HCT116 (cell line): ENCODE measurements at regions not wholly inside any gene's neighbourhood (a gene's known extent, or its start where the extent isn't known, plus 50 kb on each side); places are given as distances from the start of the nearest gene placed in this dataset.

ENCODE experiments used
- ATAC-seq: fragments of 200-7000 bp; cut with Tn5 transposase; 2 replicates; pipeline ENCODE4 v1.9.1; 2020; ENCODE audit warnings: mild to moderate bottlenecking, moderate library complexity
- BruUV-seq: library from RNA; stranded (reverse); fragments of 400-500 nt; replicated peaks from 2 replicates; lab custom pipeline; 2021; lab: Mats Ljungman, UMichigan
- CTCF ChIA-PET: fragments of 300-600 bp; sonication (Branson Sonifier 250); formaldehyde crosslinking; loops from one replicate; lab custom pipeline; 2021; ENCODE audit warnings: antibody characterized with exemption; lab: Charles Lee
- POLR2A ChIA-PET: fragments of 300-600, 350-600 bp; sonication (Branson Sonifier 250); formaldehyde crosslinking; loops from one replicate; lab custom pipeline; 2021; ENCODE audit warnings: antibody characterized with exemption; lab: Charles Lee
- RAD21 ChIA-PET, 2 experiments: fragments of 300-600 bp; sonication (Branson Sonifier 250); formaldehyde crosslinking; loops; one replicate each; lab custom pipeline; 2023; ENCODE audit warnings: low total read pairs in 2 of 2; ENCODE audit not compliant: uncharacterized antibody in 2 of 2, unreplicated experiment in 2 of 2, low non-redundant PET in 1 of 2; lab: Charles Lee
- DNase-seq: peaks from one replicate; pipeline ENCODE4 v3.0.0-alpha.2; 2010; ENCODE audit warnings: low read depth, low spot score
- H2AFZ ChIP-seq: fragments of 200-600 bp; shearing (Covaris generic), sonication (generic); 2 replicates; pipeline ENCODE4 v1.6.1; 2017; ENCODE audit warnings: low read depth, mixed run types, mixed read lengths, antibody characterized with exemption, low read length; ENCODE audit not compliant: poor library complexity, severe bottlenecking
- H3K27ac ChIP-seq: 2 replicates; pipeline ENCODE4 v1.5.1; 2012; ENCODE audit warnings: low read depth, low read length
- H3K27me3 ChIP-seq: fragments of 200-600 bp; sonication (generic); 2 replicates; pipeline ENCODE4 v1.6.1; 2016; ENCODE audit warnings: mixed run types, low read length, mixed read lengths; ENCODE audit not compliant: insufficient read depth
- H3K36me3 ChIP-seq, 2 experiments: fragments of 200-500 bp in 1 of 2; fragments of 200-600 bp in 1 of 2; sonication (Bioruptor generic) in 1 of 2; sonication (generic) in 1 of 2; 2 replicates each; pipeline versions ENCODE4 v1.5.1 to v1.6.1; 2014 to 2016; ENCODE audit warnings: low read length in 2 of 2, inconsistent platforms in 1 of 2, mixed read lengths in 1 of 2, mixed run types in 1 of 2; ENCODE audit not compliant: insufficient read depth in 2 of 2, control insufficient read depth in 1 of 2
- H3K4me1 ChIP-seq, 2 experiments: fragments of 200-600 bp in 1 of 2; sonication (generic) in 1 of 2; 2 replicates each; pipeline versions ENCODE4 v1.5.1 to v1.6.1; 2012 to 2017; ENCODE audit warnings: low read length in 2 of 2, inconsistent platforms in 1 of 2, mild to moderate bottlenecking in 1 of 2, mixed read lengths in 1 of 2, mixed run types in 1 of 2, moderate library complexity in 1 of 2; ENCODE audit not compliant: insufficient read depth in 2 of 2, control insufficient read depth in 1 of 2
- H3K4me2 ChIP-seq: fragments of 200-600 bp; sonication (generic); 2 replicates; pipeline ENCODE4 v1.6.1; 2017; ENCODE audit warnings: mixed run types, low read length, mixed read lengths
- H3K4me3 ChIP-seq, 2 experiments: fragments of 200-600 bp in 1 of 2; sonication (generic) in 1 of 2; replicated peaks in 1 of 2; 2 replicates each; pipeline ENCODE4 v1.5.1; 2011 to 2016; ENCODE audit warnings: low read length in 2 of 2, control low read depth in 1 of 2, low read depth in 1 of 2, mild to moderate bottlenecking in 1 of 2, mixed read lengths in 1 of 2, mixed run types in 1 of 2
- H3K79me2 ChIP-seq: fragments of 200-600 bp; sonication (generic); 2 replicates; pipeline ENCODE4 v1.6.1; 2017; ENCODE audit warnings: mild to moderate bottlenecking, mixed run types, low read length, moderate library complexity, mixed read lengths; ENCODE audit not compliant: insufficient read depth
- H3K9ac ChIP-seq: fragments of 200-600 bp; sonication (generic); 2 replicates; pipeline ENCODE4 v1.6.1; 2016; ENCODE audit warnings: low read length, mixed read lengths
- H3K9me2 ChIP-seq: fragments of 200-600 bp; sonication (generic), shearing (Covaris generic); 2 replicates; pipeline ENCODE4 v1.6.1; 2017; ENCODE audit warnings: mixed run types, mild to moderate bottlenecking, moderate library complexity; ENCODE audit not compliant: insufficient read depth
- H3K9me3 ChIP-seq, 2 experiments: fragments of 200-500 bp in 1 of 2; fragments of 200-600 bp in 1 of 2; sonication (Bioruptor generic) in 1 of 2; sonication (generic) in 1 of 2; 2 replicates each; pipeline ENCODE4 v1.6.1; 2014 to 2017; ENCODE audit warnings: low read length in 2 of 2, mixed read lengths in 2 of 2, inconsistent platforms in 1 of 2, low read depth in 1 of 2, mild to moderate bottlenecking in 1 of 2, mixed run types in 1 of 2, moderate library complexity in 1 of 2; ENCODE audit not compliant: control insufficient read depth in 1 of 2, insufficient read depth in 1 of 2
- H4K20me1 ChIP-seq: fragments of 200-600 bp; sonication (generic), shearing (Covaris generic); 2 replicates; pipeline ENCODE4 v1.6.1; 2017; ENCODE audit warnings: mixed run types, mild to moderate bottlenecking, moderate library complexity; ENCODE audit not compliant: insufficient read depth
- CBX3 ChIP-seq: IDR thresholded peaks from 2 replicates; pipeline ENCODE4 v1.6.1; 2012; ENCODE audit warnings: low read depth
- CEBPB ChIP-seq: IDR thresholded peaks from 2 replicates; pipeline ENCODE4 v1.6.1; 2012; ENCODE audit warnings: low read depth
- FOSL1 ChIP-seq: IDR thresholded peaks from 2 replicates; pipeline ENCODE4 v1.6.1; 2012; ENCODE audit warnings: low read depth
- POLR2AphosphoS5 ChIP-seq: IDR thresholded peaks from 2 replicates; pipeline ENCODE4 v1.6.1; 2011; ENCODE audit warnings: mild to moderate bottlenecking, low read depth, low read length, moderate library complexity
- REST ChIP-seq: IDR thresholded peaks from 2 replicates; pipeline ENCODE4 v1.6.1; 2012; ENCODE audit warnings: low read depth
- ZNF274 ChIP-seq: fragments of 200-500 bp; sonication (Bioruptor generic); IDR thresholded peaks from 2 replicates; pipeline ENCODE4 v1.6.1; 2014; ENCODE audit warnings: mild to moderate bottlenecking, low read depth, low read length, inconsistent platforms
- intact Hi-C: fragments of 100-400 bp; cut with micrococcal nuclease; formaldehyde crosslinking; loops from 2 replicates; pipeline ENCODE4 v1.10.0; 2022

DNA sequence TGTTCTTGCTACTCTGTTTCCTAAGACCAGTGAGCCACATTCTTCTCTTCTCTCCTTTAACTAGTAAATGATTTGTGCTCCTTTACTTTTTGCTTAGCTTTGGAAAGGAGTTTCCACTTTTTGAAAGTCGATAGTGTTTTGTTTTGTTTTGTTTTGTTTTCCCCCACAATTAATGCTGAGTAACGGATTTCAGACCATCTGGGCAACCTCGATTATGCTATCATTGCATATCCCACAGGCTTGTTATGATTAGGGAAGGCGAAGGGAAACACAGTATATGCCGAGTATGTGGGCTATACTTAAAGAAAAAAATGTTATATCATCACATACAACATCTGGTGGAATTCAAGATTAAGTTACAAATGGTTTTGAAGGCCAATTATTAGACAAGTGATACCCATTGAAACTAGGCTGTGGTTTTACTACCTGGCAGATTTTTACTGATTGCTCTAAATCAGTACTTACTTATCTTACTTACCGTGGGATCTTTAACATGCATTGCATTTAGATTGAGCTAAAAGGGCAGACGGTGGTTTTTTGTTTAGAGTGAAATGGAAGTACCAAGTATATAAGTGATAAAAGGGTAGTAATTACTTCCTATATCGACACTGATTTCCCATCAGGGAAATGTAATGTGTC is 361.3 kb upstream of the SOX9 start:
- BruUV-seq = no TSS peak
- Histone ChIP-seq H3K9me2 (no peaks in the 10 kb centered on the region), H3K4me1 (peaks cover 0 to 9% of the 10 kb centered on the region in 2 experiments; a peak in 2 of 4 replicates), H3K36me3 (no peaks in the 10 kb centered on the region), H3K4me2 (no peak overlapping the region), H3K27me3 (no peaks in the 10 kb centered on the region), H3K79me2 (no peaks in the 10 kb centered on the region), H3K4me3 (no peak overlapping the region), H4K20me1 (no peaks in the 10 kb centered on the region), H3K27ac (no peak overlapping the region), H2AFZ (peak overlapping the region; percentile 27), H3K9ac (no peak overlapping the region), H3K9me3 (no peaks in the 10 kb centered on the region)
- no peak for TF ChIP-seq POLR2AphosphoS5
- TF ChIP-seq CBX3 = no peak
- no peak for TF ChIP-seq CEBPB
- no peak for TF ChIP-seq FOSL1
- no peak for TF ChIP-seq ZNF274
- no peak for TF ChIP-seq REST
- RAD21 ChIA-PET = no interaction called here
- intact Hi-C loops = loop anchor here (5.0 to 10.0 kb wide), 5 partner anchors 522 to 1125 kb away; no protein-coding TSS in a partner anchor
- POLR2A ChIA-PET = no interaction called here
- ATAC-seq = no peak
- CTCF ChIA-PET = interaction anchor here (0.6 to 1.4 kb wide), 2 partner anchors 203 to 286 kb away, joined by 4 to 8 read pairs; no protein-coding TSS in a partner anchor
- DNase-seq = no peak
